CD14-positive monocyte (primary cell): ENCODE measurements at regions not wholly inside any gene's neighbourhood (a gene's known extent, or its start where the extent isn't known, plus 50 kb on each side); places are given as distances from the start of the nearest gene placed in this dataset.

Experiments used
- DNase-seq, 3 donors: peaks; one replicate each; pipeline ENCODE4 v3.0.0-alpha.2; 2011 to 2022
- H2AFZ ChIP-seq: 2 replicates; pipeline ENCODE4 v1.6.0; 2012; ENCODE audit warnings: mild to moderate bottlenecking, low read depth, low read length, inconsistent platforms; ENCODE audit not compliant: insufficient read depth, poor library complexity, severe bottlenecking
- H3K27ac ChIP-seq, 2 donors: 1 replicate in 1 of 2; 2 replicates in 1 of 2; pipeline ENCODE4 v1.5.1; 2012 to 2013; ENCODE audit warnings: low read length in 2 of 2, control low read depth in 1 of 2, inconsistent platforms in 1 of 2, low read depth in 1 of 2, mild to moderate bottlenecking in 1 of 2
- H3K27me3 ChIP-seq, 2 donors: one replicate each; pipeline versions ENCODE4 v1.6.0 to v1.6.1; 2011 to 2013; ENCODE audit warnings: low read length in 2 of 2; ENCODE audit not compliant: control insufficient read depth in 2 of 2, insufficient read depth in 2 of 2
- H3K36me3 ChIP-seq, 2 donors: replicated peaks in 1 of 2; 1 replicate in 1 of 2; 2 replicates in 1 of 2; pipeline versions ENCODE4 v1.5.1 to v1.6.1; 2012 to 2013; ENCODE audit warnings: low read length in 2 of 2, control low read depth in 1 of 2, inconsistent platforms in 1 of 2, mild to moderate bottlenecking in 1 of 2; ENCODE audit not compliant: insufficient read depth in 2 of 2, control insufficient read depth in 1 of 2
- H3K4me1 ChIP-seq, 2 donors: 1 replicate in 1 of 2; 2 replicates in 1 of 2; pipeline versions ENCODE4 v1.5.1 to v1.6.1; 2012 to 2013; ENCODE audit warnings: low read length in 2 of 2, control low read depth in 1 of 2, inconsistent platforms in 1 of 2, mild to moderate bottlenecking in 1 of 2, moderate library complexity in 1 of 2; ENCODE audit not compliant: insufficient read depth in 2 of 2, control insufficient read depth in 1 of 2
- H3K4me2 ChIP-seq: replicated peaks from 2 replicates; pipeline ENCODE3; 2012; ENCODE audit warnings: low read length, moderate library complexity, mild to moderate bottlenecking; ENCODE audit not compliant: poor library complexity, severe bottlenecking; ENCODE audit errors: extremely low read depth
- H3K4me3 ChIP-seq, 3 experiments: fragments of 200-600 bp in 1 of 3; sonication (generic) in 1 of 3; replicated peaks in 1 of 3; 1 replicate in 2 of 3; 2 replicates in 1 of 3; pipeline ENCODE4 v1.5.1; 2011 to 2013; ENCODE audit warnings: low read length in 3 of 3, mild to moderate bottlenecking in 3 of 3, control low read depth in 2 of 3, low read depth in 2 of 3, inconsistent platforms in 1 of 3, moderate library complexity in 1 of 3
- H3K79me2 ChIP-seq: 2 replicates; pipeline ENCODE4 v1.6.0; 2012; ENCODE audit warnings: mild to moderate bottlenecking, control low read depth, inconsistent platforms, low read length, moderate library complexity; ENCODE audit not compliant: insufficient read depth
- H3K9ac ChIP-seq: 2 replicates; pipeline ENCODE4 v1.6.0; 2017; ENCODE audit warnings: low read length, mild to moderate bottlenecking; ENCODE audit not compliant: insufficient read depth, poor library complexity, severe bottlenecking
- H3K9me3 ChIP-seq, 2 donors: replicated peaks in 1 of 2; 1 replicate in 1 of 2; 2 replicates in 1 of 2; pipeline versions ENCODE4 v1.5.1 to v1.6.1; 2012 to 2013; ENCODE audit warnings: low read length in 2 of 2, control low read depth in 1 of 2; ENCODE audit not compliant: control insufficient read depth in 1 of 2, insufficient read depth in 1 of 2
- H4K20me1 ChIP-seq: 2 replicates; pipeline ENCODE4 v1.6.0; 2012; ENCODE audit warnings: mild to moderate bottlenecking, low read length, control low read depth, moderate library complexity; ENCODE audit not compliant: insufficient read depth
- H3K27ac Mint-ChIP-seq, 7 donors: one replicate each; pipeline ENCODE4 v1.8.0; 2020; ENCODE audit warnings: mild to moderate bottlenecking in 7 of 7, mixed read lengths in 7 of 7, moderate library complexity in 6 of 7, inconsistent platforms in 2 of 7
- H3K27me3 Mint-ChIP-seq, 3 donors: one replicate each; pipeline ENCODE4 v1.8.0; 2021 to 2022; ENCODE audit warnings: low read depth in 3 of 3, mild to moderate bottlenecking in 3 of 3, mixed read lengths in 3 of 3, moderate library complexity in 3 of 3, inconsistent platforms in 1 of 3
- H3K36me3 Mint-ChIP-seq, 2 donors: one replicate each; pipeline ENCODE4 v1.8.0; 2020; ENCODE audit warnings: mixed read lengths in 2 of 2, inconsistent platforms in 1 of 2, mild to moderate bottlenecking in 1 of 2
- H3K4me1 Mint-ChIP-seq: one replicate; pipeline ENCODE4 v1.8.0; 2020; ENCODE audit warnings: mild to moderate bottlenecking, mixed read lengths
- H3K4me3 Mint-ChIP-seq, 2 donors: one replicate each; pipeline ENCODE4 v1.8.0; 2020; ENCODE audit warnings: mild to moderate bottlenecking in 2 of 2, mixed read lengths in 2 of 2, moderate library complexity in 1 of 2
- H3K9me3 Mint-ChIP-seq, 7 donors: one replicate each; pipeline ENCODE4 v1.8.0; 2020 to 2022; ENCODE audit warnings: mixed read lengths in 7 of 7, mild to moderate bottlenecking in 6 of 7, moderate library complexity in 6 of 7, inconsistent platforms in 2 of 7
- WGBS: methylation state at CpG from one replicate; pipeline ENCODE4 v1.1.5; 2013; ENCODE audit warnings: missing lambda C conversion rate; ENCODE audit not compliant: insufficient coverage; 5-methylcytosine and 5-hydroxymethylcytosine counted together
- intact Hi-C, 2 donors: fragments of 100-400 bp; cut with micrococcal nuclease; formaldehyde crosslinking; loops; one replicate each; pipeline versions ENCODE4 v1.15.0 to v1.15.1; 2023
- TF ChIP-seq, protein P1 (sequence below): fragments of 200-600 bp; IDR thresholded peaks from one replicate; pipeline ENCODE4 v1.8.0; 2022; ENCODE audit warnings: antibody characterized with exemption, mild to moderate bottlenecking

- no peak for DNase-seq
- H3K36me3 Mint-ChIP-seq = no peaks in the 10 kb centered on the region
Observed at GRCh38 chr6:121607721-121608120, 172.3 kb downstream of the GJA1 start.

GRCh38 chr6:121608270-121608669 is 172.8 kb downstream of the GJA1 start:
- Histone ChIP-seq H4K20me1 (no peaks in the 10 kb centered on the region), H3K4me1 (no peaks in the 10 kb centered on the region), H3K36me3 (no peaks in the 10 kb centered on the region), H3K9ac (no peak overlapping the region), H3K4me2 (no peak overlapping the region), H3K79me2 (no peaks in the 10 kb centered on the region), H3K4me3 (no peak overlapping the region), H3K9me3 (no peaks in the 10 kb centered on the region), H3K27ac (no peak overlapping the region), H2AFZ (no peak overlapping the region), H3K27me3 (no peaks in the 10 kb centered on the region)
- Mint-ChIP-seq H3K9me3 (peaks cover 0 to 3% (median 0%) of the 10 kb centered on the region in 7 donors), H3K4me1 (no peaks in the 10 kb centered on the region), H3K4me3 (no peak overlapping the region), H3K27me3 (no peaks in the 10 kb centered on the region), H3K36me3 (no peaks in the 10 kb centered on the region), H3K27ac (no peak overlapping the region)
- TF ChIP-seq, protein P1, sequence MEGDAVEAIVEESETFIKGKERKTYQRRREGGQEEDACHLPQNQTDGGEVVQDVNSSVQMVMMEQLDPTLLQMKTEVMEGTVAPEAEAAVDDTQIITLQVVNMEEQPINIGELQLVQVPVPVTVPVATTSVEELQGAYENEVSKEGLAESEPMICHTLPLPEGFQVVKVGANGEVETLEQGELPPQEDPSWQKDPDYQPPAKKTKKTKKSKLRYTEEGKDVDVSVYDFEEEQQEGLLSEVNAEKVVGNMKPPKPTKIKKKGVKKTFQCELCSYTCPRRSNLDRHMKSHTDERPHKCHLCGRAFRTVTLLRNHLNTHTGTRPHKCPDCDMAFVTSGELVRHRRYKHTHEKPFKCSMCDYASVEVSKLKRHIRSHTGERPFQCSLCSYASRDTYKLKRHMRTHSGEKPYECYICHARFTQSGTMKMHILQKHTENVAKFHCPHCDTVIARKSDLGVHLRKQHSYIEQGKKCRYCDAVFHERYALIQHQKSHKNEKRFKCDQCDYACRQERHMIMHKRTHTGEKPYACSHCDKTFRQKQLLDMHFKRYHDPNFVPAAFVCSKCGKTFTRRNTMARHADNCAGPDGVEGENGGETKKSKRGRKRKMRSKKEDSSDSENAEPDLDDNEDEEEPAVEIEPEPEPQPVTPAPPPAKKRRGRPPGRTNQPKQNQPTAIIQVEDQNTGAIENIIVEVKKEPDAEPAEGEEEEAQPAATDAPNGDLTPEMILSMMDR = no peak
- WGBS = no CpG with 5 or more reads among the region's 3 CpGs
- intact Hi-C loops = no loop called here
- DNase-seq = no peak

More at GRCh38 chr6:121607721-121608120, 172.3 kb downstream of the GJA1 start:
- WGBS = no CpG with 5 or more reads among the region's 2 CpGs
- no peak overlapping the region for H3K4me3 ChIP-seq
- H3K36me3 ChIP-seq = no peaks in the 10 kb centered on the region
- no peak overlapping the region for H2AFZ ChIP-seq
- Mint-ChIP-seq H3K4me1 (no peaks in the 10 kb centered on the region), H3K27me3 (no peaks in the 10 kb centered on the region), H3K4me3 (no peak overlapping the region), H3K9me3 (peaks cover 0 to 3% (median 0%) of the 10 kb centered on the region in 7 donors), H3K27ac (no peak overlapping the region)
- no peak overlapping the region for H3K4me2 ChIP-seq
- no peaks in the 10 kb centered on the region for H3K4me1 ChIP-seq
- TF ChIP-seq, protein P1 = no peak
- H3K9ac ChIP-seq = no peak overlapping the region
- intact Hi-C loops = no loop called here
- no peaks in the 10 kb centered on the region for H4K20me1 ChIP-seq
- no peaks in the 10 kb centered on the region for H3K9me3 ChIP-seq
- no peaks in the 10 kb centered on the region for H3K79me2 ChIP-seq
- no peak overlapping the region for H3K27ac ChIP-seq
- no peaks in the 10 kb centered on the region for H3K27me3 ChIP-seq
